Activated naive CD4-positive, alpha-beta T cell treated with anti-CD3 and anti-CD28 coated beads, Interleukin-2, amount 10 ng/mL, durations not matched to agents 7 days and 5 days (primary cell): ENCODE measurements at regions not wholly inside any gene's neighbourhood (a gene's known extent, or its start where the extent isn't known, plus 50 kb on each side); places are given as distances from the start of the nearest gene placed in this dataset.
"Not testable (repeated sequence)": the region's sequence is repeated elsewhere in the genome, so short reads cannot be mapped to it uniquely, and the experiment has no call there.

ENCODE experiments used
- CTCF ChIA-PET: fragments of 350-600 bp; sonication (Branson Sonifier 250); formaldehyde crosslinking; loops from one replicate; lab custom pipeline; 2021; ENCODE audit warnings: antibody characterized with exemption; lab: Charles Lee
- DNase-seq: peaks from one replicate; pipeline ENCODE4 v3.0.0-alpha.2; 2020
- H3K27ac Mint-ChIP-seq: one replicate; pipeline ENCODE4 v1.8.0; 2021; ENCODE audit warnings: mild to moderate bottlenecking, moderate library complexity, mixed read lengths
- H3K27me3 Mint-ChIP-seq: one replicate; pipeline ENCODE4 v1.8.0; 2021; ENCODE audit warnings: mild to moderate bottlenecking, mixed read lengths
- H3K36me3 Mint-ChIP-seq: one replicate; pipeline ENCODE4 v1.8.0; 2021; ENCODE audit warnings: mixed read lengths
- H3K4me1 Mint-ChIP-seq: one replicate; pipeline ENCODE4 v1.8.0; 2021; ENCODE audit warnings: mixed read lengths
- H3K4me3 Mint-ChIP-seq: one replicate; pipeline ENCODE4 v1.8.0; 2021; ENCODE audit warnings: mild to moderate bottlenecking, moderate library complexity, mixed read lengths
- H3K9me3 Mint-ChIP-seq: one replicate; pipeline ENCODE4 v1.8.0; 2021; ENCODE audit warnings: mixed read lengths

DNA sequence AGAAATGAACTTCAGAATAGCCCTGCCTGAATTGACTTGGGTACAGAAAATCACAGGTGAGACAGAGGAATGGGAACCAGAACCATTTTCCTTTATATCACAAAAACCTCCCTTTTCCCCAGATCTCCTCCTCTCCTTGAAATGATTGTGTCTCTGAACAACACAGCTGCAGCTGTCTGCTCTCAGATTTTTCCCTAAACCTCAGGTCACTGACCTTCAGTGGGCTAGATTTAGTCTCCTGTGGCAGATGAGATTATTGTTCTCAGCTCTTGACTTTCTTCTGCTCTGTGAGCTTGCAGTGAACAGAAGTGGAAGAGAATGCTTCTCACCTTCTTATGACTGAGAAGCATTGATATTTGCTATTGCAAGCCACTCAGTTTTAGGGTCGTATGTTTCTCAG, 92.3 kb upstream of the FAM20A start:
- no peak overlapping the region for H3K27ac Mint-ChIP-seq
- H3K36me3 Mint-ChIP-seq = no peaks in the 10 kb centered on the region
- CTCF ChIA-PET = no interaction called here
- no peak overlapping the region for H3K4me3 Mint-ChIP-seq
- no peak for DNase-seq
- H3K27me3 Mint-ChIP-seq = no peaks in the 10 kb centered on the region
- H3K9me3 Mint-ChIP-seq = no peaks in the 10 kb centered on the region
- no peaks in the 10 kb centered on the region for H3K4me1 Mint-ChIP-seq

DNA sequence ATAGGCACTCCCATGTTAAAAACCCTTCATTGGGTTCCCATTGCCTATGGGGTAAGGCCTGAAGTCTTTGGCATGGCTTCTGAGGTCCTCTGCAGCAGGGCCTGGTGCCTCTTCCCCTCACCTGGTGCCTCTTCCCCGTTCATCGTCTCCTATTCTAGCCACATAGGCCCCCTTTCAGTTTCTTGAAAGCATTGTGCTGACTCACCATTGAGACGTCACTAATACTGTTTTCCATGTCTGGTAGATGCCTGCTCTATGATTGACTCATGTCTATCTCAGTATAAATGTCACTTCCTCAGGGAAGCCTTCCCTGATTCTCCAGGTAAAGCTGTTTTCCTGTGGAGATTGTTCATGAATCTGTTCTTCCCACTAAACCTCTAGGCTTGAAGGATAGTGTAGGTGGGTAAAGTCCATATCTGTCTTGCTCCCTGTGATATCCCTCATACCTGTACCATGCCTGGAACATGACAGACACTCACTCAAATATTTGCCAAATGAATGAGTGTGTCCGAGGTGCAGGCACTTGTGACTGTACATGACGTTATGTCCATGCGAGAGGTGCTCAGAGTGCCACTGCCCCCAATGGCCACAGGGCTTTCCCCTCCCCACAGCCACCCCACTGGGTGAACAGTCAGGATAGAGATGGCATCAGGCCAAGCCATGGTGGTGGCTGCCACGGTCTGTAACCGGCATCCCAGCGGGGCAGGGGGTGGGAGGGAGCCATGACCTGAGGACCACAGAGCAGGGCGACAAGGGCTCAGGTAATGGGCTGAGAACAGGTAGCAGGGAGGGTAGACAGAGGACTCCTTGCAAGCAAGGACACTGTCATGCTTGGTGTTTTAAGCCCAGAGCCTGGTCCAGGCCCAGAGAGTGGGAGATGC, 85.2 kb upstream of the FAM20A start:
- H3K36me3 Mint-ChIP-seq = no peaks in the 10 kb centered on the region
- H3K9me3 Mint-ChIP-seq = no peaks in the 10 kb centered on the region
- CTCF ChIA-PET = no interaction called here
- H3K4me3 Mint-ChIP-seq = no peak overlapping the region
- DNase-seq = no peak
- no peaks in the 10 kb centered on the region for H3K27me3 Mint-ChIP-seq
- no peaks in the 10 kb centered on the region for H3K4me1 Mint-ChIP-seq
- no peak overlapping the region for H3K27ac Mint-ChIP-seq

DNA sequence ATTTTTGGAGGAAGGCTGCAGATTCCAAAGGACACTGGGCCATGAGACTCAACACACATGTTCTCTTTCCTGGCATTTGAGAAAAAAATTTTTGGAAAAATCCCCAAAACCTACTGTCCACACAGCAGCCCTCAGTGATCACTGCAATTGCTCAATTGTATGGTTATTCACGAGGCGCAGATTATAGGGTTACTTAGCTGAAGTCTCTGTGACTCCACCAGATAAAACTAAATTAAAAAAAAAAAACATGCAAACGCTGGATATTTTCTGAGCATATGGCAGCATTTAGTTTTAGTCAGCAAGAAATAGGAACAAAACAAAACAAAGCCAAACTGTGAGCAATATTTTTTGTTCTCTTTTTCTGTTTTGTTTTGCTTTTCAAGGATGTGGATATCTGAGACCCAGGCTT, 83.8 kb upstream of the FAM20A start:
- H3K4me3 Mint-ChIP-seq = no peak overlapping the region
- no peak overlapping the region for H3K27ac Mint-ChIP-seq
- no peaks in the 10 kb centered on the region for H3K4me1 Mint-ChIP-seq
- CTCF ChIA-PET = no interaction called here
- no peaks in the 10 kb centered on the region for H3K27me3 Mint-ChIP-seq
- H3K9me3 Mint-ChIP-seq = no peaks in the 10 kb centered on the region
- DNase-seq = no peak
- H3K36me3 Mint-ChIP-seq = no peaks in the 10 kb centered on the region

DNA sequence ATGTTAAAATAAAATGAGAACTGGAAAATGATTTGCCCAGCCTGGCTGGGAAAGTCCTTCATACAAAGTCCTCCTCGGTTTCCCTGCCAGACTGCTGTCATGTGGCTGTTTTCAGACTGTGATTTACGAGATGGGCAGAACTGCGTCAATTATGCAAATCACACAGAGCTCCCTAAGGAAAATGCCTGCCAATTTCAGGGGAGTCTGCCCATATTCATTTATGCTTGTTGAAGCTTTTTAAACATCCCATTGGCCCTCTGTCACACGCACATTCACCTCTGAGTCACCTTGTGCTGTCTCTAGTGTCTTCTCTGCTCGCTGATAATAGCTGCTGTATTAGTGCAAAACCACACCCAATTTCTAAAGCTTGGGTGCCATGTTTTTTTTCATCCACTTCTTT, 81.7 kb upstream of the FAM20A start:
- no peaks in the 10 kb centered on the region for H3K9me3 Mint-ChIP-seq
- H3K27ac Mint-ChIP-seq = no peak overlapping the region
- CTCF ChIA-PET = no interaction called here
- no peak overlapping the region for H3K4me3 Mint-ChIP-seq
- H3K4me1 Mint-ChIP-seq = no peaks in the 10 kb centered on the region
- DNase-seq = no peak
- H3K27me3 Mint-ChIP-seq = no peaks in the 10 kb centered on the region
- no peaks in the 10 kb centered on the region for H3K36me3 Mint-ChIP-seq

DNA sequence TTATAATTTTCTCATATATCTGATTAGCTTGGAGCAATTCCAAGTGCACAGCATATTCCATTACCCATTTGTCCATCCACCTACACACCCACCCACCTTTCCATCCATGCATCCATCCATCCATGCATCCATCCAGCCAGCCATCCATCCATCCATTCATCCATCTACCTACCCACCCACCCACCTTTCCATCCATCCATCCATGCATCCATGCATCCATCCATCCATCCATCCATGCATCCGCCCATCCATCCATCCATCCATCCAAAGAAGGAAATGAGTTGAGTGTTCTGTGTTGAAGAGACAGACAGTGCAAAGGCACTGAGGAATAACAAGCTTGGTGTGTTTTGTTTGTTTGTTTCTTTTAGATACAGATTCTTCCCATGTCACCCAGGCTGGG, 78.7 kb upstream of the FAM20A start:
- no peak for DNase-seq
- CTCF ChIA-PET = no interaction called here
- Mint-ChIP-seq H3K27ac (no peak overlapping the region), H3K4me1 (no peaks in the 10 kb centered on the region), H3K27me3 (peaks cover 5% of the 10 kb centered on the region), H3K9me3 (no peaks in the 10 kb centered on the region), H3K4me3 (no peak overlapping the region), H3K36me3 (no peaks in the 10 kb centered on the region)

DNA sequence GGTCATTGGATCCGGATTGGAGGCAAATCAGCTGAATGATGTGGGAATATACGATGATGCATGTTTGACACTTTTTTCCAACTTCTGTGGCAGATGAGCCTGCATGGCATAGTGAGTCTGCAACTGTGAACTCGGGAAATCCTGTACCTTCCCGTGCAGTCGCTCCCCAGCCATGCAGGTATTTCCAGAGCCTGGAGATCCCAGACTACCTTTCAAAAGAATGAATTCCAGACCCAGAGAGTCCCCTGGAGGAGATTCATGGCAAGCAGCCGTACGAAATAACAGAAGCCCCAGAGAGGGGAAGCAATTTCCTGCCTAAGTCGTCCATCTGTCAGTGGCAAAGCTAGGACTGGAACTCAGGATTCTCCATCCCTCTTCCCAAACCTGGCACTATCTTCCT, 75.7 kb upstream of the FAM20A start:
- no peak overlapping the region for H3K27ac Mint-ChIP-seq
- DNase-seq = no peak
- peaks cover 5% of the 10 kb centered on the region for H3K27me3 Mint-ChIP-seq
- H3K9me3 Mint-ChIP-seq = no peaks in the 10 kb centered on the region
- H3K4me1 Mint-ChIP-seq = no peaks in the 10 kb centered on the region
- H3K36me3 Mint-ChIP-seq = no peaks in the 10 kb centered on the region
- H3K4me3 Mint-ChIP-seq = no peak overlapping the region
- CTCF ChIA-PET = no interaction called here

DNA sequence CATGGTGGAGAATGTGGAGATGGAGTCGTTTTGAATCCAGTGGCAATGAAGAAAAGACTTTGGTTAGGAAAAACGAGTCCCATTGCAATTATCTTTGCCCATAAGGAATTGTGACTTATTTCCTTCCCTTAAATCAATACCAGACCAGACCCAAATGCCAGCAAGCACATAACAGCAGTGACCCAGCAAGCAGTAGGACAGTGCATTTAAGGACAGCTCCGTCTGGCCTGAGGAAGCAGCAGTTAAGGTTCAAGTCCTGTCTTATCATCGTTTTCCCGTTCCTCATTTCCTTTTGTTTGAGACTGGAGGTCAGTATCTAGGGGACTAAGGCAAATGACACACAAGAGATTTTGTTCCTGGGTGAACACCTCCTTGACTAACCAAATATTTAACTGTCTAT, 74.6 kb upstream of the FAM20A start:
- CTCF ChIA-PET = no interaction called here
- Mint-ChIP-seq H3K27ac (no peak overlapping the region), H3K36me3 (no peaks in the 10 kb centered on the region), H3K9me3 (no peaks in the 10 kb centered on the region), H3K4me1 (no peaks in the 10 kb centered on the region), H3K27me3 (peaks cover 5% of the 10 kb centered on the region), H3K4me3 (no peak overlapping the region)
- DNase-seq = no peak

DNA sequence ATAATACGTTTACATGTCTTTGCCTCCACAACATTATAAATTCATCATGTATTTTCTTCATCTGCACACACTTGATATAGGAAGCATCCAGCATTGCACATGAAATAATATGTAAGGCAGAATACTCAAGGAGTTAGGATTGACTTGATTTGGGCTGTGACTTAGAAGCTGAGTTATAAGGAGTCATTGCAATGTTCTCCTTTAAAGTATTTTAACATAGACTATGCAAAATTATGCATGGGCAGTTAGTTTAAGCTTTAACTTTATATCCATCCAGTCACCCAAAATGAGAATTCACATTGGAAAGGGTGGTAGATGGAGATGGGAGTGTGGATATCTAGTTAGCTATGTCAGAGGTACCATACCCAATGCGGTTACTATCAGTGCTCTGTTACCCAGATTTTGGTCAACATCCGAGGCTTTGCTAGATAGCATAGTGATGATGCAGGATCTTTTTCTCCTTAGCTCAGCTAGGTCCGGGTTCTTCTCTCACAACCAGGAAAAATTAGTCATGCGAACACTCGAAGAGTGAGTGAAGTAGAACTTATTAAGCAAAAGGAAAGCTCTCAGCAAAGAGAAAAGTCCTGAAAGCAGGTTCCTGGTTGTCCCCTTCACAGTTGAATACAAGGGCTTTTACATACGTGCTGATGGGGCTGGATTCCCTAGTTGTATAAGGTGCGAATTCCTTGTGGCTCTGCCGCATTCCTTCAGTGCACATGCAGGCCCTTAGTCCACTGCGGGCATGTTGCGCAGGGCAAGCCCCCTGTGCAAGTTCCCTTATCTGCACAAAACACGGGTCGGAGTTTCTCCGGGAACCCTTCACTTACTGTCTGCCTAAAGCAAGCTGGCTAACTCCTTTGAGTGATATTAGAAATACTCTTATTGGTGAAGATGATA, 73.1 kb upstream of the FAM20A start:
- Mint-ChIP-seq H3K27me3 (peaks cover 9% of the 10 kb centered on the region), H3K4me1 (no peaks in the 10 kb centered on the region), H3K27ac (no peak overlapping the region), H3K4me3 (no peak overlapping the region), H3K9me3 (no peaks in the 10 kb centered on the region), H3K36me3 (no peaks in the 10 kb centered on the region)
- CTCF ChIA-PET = interaction anchor here (0.8 kb wide), 1 partner anchor 36 kb away, joined by 3 read pairs; no protein-coding TSS in a partner anchor
- no peak for DNase-seq

DNA sequence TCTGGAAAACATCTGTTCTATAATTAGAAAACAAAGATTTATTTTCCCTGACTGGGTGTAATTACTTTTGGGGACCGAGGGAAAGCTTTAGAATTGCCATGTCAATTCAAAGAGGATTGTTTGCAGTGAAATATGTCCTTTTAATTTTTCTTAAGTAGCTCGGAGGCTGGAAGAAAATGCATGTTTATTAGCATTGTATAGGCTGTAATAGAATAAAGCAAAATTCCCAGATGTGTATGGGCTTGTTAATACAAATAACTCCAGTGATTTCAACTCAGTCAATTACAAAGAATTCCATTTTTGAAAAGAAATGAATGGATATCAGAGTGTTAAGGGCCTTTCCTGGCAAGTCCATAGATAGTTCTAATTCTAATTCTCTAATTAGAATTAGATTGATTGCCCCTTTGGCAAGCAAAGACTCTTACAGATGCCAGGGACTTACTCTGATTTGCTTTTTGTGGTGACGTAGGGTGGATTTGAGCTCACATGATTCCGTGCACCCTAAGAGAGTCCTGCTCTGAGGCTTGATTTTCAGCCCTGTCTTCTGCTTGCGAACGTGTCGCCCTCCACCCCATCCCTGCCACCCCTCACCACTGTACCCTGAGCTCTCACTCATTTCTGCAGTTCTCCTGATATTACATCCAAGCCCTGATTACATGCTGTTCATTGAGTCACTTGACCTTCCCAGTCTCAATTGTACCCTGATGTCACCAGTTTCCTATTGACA, 70.0 kb upstream of the FAM20A start:
- CTCF ChIA-PET = no interaction called here
- Mint-ChIP-seq H3K27me3 (peaks cover 5% of the 10 kb centered on the region), H3K9me3 (no peaks in the 10 kb centered on the region), H3K27ac (no peak overlapping the region), H3K4me1 (no peaks in the 10 kb centered on the region), H3K4me3 (no peak overlapping the region), H3K36me3 (no peaks in the 10 kb centered on the region)
- DNase-seq = no peak

DNA sequence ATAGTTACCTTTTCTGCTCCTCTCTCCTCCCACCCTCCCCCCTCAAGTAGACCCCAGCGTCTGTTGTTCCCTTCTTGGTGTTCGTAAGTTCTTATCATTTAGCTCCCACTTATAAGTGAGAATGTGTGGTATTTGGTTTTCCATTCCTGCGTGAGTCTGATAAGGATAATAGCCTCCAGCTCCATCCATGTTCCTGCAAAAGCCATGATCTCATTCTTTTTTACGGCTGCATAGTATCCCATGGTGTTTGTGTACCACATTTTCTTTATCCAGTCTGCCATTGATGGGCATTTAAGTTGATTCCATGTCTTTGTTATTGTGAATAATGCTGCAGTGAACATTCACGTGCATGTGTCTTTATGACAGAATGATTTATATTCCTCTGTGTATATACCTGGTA, 65.3 kb upstream of the FAM20A start:
- H3K9me3 Mint-ChIP-seq, H3K27ac Mint-ChIP-seq, DNase-seq, H3K4me1 Mint-ChIP-seq, H3K36me3 Mint-ChIP-seq, CTCF ChIA-PET, H3K4me3 Mint-ChIP-seq: not testable (repeated sequence)
- peaks cover 12% of the 10 kb centered on the region for H3K27me3 Mint-ChIP-seq

DNA sequence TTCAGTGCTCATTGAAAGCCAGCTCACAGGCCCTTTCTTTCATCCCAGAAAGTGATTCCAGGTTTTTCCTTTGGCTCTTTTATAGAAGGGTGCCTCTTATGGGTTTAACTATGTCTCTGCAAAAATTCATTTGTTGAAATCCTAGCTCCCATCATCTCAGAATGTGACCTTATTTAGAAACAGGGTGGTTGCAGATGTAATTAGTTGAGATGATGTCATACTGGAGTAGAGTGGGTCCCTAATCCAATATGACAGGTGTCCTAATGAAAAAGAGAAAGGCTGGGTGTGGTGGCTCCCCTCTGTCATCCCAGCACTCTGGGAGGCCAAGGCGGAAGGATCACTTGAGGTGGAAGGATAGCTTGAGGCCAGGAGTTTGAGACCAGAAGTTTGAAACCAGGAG, 64.2 kb upstream of the FAM20A start:
- Mint-ChIP-seq H3K4me3 (no peak overlapping the region), H3K9me3 (no peaks in the 10 kb centered on the region), H3K36me3 (no peaks in the 10 kb centered on the region), H3K27ac (no peak overlapping the region), H3K4me1 (no peaks in the 10 kb centered on the region), H3K27me3 (peaks cover 11% of the 10 kb centered on the region)
- no peak for DNase-seq
- CTCF ChIA-PET = no interaction called here

DNA sequence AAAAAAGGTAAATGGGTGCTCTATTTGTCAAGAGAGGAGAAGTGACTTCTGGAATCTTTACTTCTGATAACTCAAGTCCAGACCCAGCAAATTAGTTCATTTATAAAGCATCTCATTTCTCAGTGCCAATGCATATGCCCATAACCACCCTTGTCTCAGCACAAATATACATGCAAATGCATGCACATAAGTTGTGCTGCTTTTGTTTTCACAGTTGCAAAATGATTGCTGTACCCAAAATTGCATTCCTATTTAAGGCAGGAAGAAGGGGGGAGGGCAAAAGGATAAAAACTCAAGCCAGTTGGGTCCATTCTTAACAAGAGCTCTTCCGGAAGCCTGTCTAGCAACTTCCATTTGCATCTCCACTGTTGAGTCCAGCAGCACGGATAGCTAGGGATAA, 61.3 kb upstream of the FAM20A start:
- CTCF ChIA-PET = no interaction called here
- H3K9me3 Mint-ChIP-seq = no peaks in the 10 kb centered on the region
- no peaks in the 10 kb centered on the region for H3K36me3 Mint-ChIP-seq
- H3K4me1 Mint-ChIP-seq = no peaks in the 10 kb centered on the region
- H3K4me3 Mint-ChIP-seq = no peak overlapping the region
- H3K27ac Mint-ChIP-seq = no peak overlapping the region
- no peak for DNase-seq
- H3K27me3 Mint-ChIP-seq = peaks cover 7% of the 10 kb centered on the region

DNA sequence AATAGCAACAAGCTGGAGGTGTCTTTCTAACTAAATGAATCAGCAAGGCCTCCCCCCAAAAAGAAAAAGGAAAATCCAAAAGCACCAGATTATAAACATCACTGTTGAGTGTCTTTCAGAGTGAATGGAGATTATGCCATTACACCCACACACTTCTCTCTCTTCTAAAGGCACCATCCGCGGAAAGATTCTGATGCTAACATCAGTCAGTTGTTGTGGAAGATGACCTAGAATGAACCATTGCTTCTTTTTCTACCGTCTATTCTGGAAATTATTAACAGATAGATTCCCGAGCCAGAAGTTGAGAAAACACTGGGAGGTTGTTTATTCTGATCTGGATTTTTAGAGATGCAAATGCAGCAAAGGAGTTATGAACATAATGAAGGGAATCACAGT, 60.9 kb upstream of the FAM20A start:
- Mint-ChIP-seq H3K27me3 (peaks cover 7% of the 10 kb centered on the region), H3K4me1 (no peaks in the 10 kb centered on the region), H3K27ac (no peak overlapping the region), H3K4me3 (no peak overlapping the region), H3K36me3 (no peaks in the 10 kb centered on the region), H3K9me3 (no peaks in the 10 kb centered on the region)
- CTCF ChIA-PET = no interaction called here
- no peak for DNase-seq

DNA sequence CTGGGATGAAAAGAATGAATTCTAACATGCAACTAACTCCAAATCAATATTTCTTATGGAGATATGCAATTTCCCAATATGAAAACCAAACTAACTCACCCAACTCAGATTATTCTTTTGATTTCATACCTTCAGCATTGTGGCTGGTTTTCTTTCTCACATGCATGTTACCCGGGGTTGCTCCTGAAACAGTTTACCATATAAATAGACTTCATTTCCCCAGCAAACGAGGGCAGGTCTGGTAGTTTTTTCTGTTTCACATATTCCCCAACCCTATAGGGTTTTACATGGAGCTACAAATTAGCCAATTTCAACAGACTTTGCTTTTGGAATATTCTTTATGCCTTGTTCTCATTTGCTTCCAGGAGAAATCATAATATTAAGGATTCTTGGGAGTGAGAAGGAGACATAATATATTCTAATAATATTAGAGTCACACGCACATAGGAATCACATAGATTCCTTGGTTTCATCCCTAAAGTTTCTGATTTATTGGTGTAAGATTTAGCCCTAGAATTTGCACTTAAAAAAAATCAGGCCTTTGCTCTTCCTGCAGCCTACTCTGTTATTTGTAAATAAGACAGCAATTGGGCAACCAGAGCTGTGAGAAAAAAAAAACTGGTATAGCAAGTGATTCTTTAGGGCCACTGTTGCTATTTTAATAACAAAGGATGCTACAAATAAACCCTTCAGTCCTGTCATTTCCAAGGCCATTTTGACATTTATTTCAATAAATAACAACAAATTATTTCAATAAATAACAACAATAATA, 60.3 kb upstream of the FAM20A start:
- CTCF ChIA-PET = no interaction called here
- no peaks in the 10 kb centered on the region for H3K4me1 Mint-ChIP-seq
- H3K27me3 Mint-ChIP-seq = peaks cover 7% of the 10 kb centered on the region
- H3K9me3 Mint-ChIP-seq = no peaks in the 10 kb centered on the region
- DNase-seq = no peak
- no peak overlapping the region for H3K27ac Mint-ChIP-seq
- H3K36me3 Mint-ChIP-seq = no peaks in the 10 kb centered on the region
- H3K4me3 Mint-ChIP-seq = no peak overlapping the region
